ENCODE measurements at regions not wholly inside any gene's neighbourhood (a gene's known extent, or its start where the extent isn't known, plus 50 kb on each side); places are given as distances from the start of the nearest gene placed in this dataset.

DNA sequence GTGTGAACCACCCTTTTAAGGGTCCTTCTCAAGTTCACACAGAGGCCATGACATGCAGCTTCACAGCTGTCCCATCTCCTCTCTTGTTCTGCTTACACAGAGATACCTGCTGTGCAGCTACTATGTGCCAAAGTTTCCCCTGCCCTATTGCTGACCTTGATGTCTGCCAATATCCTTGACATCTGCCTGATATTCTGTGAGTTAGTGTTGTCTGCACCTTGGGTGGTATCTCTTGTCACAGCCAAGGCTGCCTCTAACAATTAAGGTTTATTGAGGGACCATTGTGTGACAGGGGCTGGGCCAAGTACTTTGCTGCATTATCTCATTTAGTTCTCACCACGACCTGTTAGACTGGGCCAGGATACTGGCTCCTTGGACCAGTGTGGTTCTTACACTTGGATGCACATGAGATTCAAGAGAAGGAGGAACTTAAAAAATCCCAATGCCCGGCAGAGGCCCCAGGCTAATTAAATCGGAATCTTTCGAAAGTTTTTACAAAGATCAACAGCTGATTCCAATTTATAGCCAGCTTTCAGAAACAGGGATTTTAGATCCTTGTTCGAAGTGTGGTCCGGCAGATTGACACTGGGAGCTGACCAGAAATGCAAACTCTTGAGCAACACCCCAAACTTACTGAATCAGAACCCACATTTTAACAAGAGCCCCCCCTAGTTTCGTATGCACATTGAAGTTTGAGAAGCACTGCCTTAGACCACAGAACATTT is 178.6 kb downstream of the SATB1 start:
- no peaks in the 10 kb centered on the region for H3K27me3 Mint-ChIP-seq
- peaks cover 5% of the 10 kb centered on the region for H3K4me1 Mint-ChIP-seq
- H3K9me3 Mint-ChIP-seq: no peaks in the 10 kb centered on the region
- H3K27ac Mint-ChIP-seq: no peak overlapping the region
- DNase-seq: no peak
- no peak overlapping the region for H3K4me3 Mint-ChIP-seq
- no peaks in the 10 kb centered on the region for H3K36me3 Mint-ChIP-seq

DNA sequence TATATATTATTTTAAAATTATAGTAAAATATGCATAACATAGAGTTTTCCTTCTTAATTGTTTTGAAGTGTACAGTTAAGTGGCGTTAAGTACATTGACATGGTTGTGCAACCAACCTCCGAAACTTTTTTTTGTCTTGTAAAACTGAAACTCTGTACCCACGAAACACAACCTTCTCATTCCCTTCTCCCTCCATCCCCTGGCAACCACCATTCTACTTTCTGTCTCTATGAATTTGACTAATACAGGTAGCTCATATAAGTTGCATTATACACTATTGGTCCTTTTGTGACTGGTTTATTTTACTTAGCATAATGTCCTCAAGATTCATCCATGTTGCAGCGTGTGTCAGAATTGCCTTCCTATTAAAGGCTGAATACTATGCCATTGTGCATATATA is 179.4 kb downstream of the SATB1 start:
- H3K4me3 Mint-ChIP-seq: no peak overlapping the region
- no peaks in the 10 kb centered on the region for H3K27me3 Mint-ChIP-seq

DNA sequence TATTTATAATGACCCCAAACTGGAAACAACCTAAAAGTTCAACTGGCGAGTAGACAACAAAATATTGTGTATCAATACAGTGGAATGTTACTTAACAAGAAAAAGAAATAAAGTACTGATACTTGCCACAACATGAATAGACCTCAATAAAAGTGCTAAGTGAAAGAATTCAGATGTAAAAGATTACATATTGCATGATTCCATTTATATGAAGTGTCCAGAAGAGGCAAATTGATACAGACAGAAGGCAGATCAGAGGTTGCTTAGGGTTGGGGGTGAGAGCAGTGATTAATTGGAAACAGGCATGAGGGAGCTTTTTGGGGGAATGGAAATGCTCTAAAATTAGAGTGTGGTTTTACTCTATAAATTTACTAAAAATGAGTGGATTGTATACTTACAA is 183.3 kb downstream of the SATB1 start:
- Mint-ChIP-seq H3K9me3 (no peaks in the 10 kb centered on the region), H3K4me1 (peaks cover 7% of the 10 kb centered on the region), H3K4me3 (no peak overlapping the region), H3K36me3 (no peaks in the 10 kb centered on the region), H3K27me3 (no peaks in the 10 kb centered on the region), H3K27ac (no peak overlapping the region)
- DNase-seq: no peak

More for the DNA sequence above, 179.4 kb downstream of the SATB1 start:
- no peaks in the 10 kb centered on the region for H3K9me3 Mint-ChIP-seq
- H3K27ac Mint-ChIP-seq: no peak overlapping the region
- peaks cover 5% of the 10 kb centered on the region for H3K4me1 Mint-ChIP-seq
- H3K36me3 Mint-ChIP-seq: no peaks in the 10 kb centered on the region
- no peak for DNase-seq

DNA sequence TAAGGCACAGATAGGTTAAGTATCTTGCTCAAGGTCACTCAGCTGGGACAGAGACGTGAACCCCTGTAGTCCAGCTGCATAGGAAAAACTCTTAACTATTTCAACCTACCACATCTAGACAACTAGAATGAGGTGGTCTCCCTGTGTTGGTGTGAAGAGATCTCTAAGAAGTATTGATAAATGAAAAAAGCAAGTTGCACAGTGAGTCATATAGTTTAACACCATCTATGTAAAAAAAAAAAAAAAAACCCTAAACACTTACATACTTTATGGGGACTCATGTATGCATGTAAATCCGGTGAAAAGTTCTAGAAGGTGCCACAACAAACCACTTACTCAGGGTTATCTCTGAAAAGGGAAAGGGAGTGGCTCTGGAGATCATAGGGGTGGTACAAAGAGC is 185.5 kb downstream of the SATB1 start:
- no peaks in the 10 kb centered on the region for H3K9me3 Mint-ChIP-seq
- H3K27ac Mint-ChIP-seq: no peak overlapping the region
- H3K4me1 Mint-ChIP-seq: peaks cover 2% of the 10 kb centered on the region
- H3K27me3 Mint-ChIP-seq: no peaks in the 10 kb centered on the region
- no peak for DNase-seq
- H3K36me3 Mint-ChIP-seq: no peaks in the 10 kb centered on the region
- H3K4me3 Mint-ChIP-seq: no peak overlapping the region

DNA sequence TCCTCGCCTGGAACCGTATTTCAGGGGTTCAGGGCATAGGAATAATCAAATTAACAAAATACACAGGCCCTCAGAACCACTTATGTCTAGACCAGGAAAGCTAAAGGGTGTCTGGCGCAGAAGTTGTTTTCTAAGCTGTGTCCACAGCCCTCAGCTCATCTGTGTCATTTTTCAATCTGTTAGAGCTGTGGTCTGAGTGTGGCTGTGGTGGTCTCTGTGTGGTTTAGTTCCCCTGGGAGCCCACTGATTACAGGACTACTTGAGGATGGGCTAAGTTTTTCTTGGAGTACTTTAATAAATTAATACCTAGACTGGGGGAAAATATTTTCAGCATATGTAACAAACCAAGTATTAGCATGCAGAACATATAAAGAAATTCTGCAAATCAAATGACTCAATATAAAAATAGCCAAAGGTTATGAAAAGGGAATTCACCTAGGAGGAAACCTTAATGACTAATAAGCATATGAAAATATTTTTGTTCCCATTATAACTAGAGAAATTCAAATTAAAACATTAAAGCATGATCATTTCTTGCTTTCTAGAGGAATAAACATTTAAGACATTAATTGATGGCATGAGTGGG is 186.3 kb downstream of the SATB1 start:
- Mint-ChIP-seq H3K27ac (no peak overlapping the region), H3K9me3 (no peaks in the 10 kb centered on the region), H3K36me3 (no peaks in the 10 kb centered on the region), H3K4me1 (peaks cover 2% of the 10 kb centered on the region), H3K4me3 (no peak overlapping the region), H3K27me3 (no peaks in the 10 kb centered on the region)
- DNase-seq: no peak

DNA sequence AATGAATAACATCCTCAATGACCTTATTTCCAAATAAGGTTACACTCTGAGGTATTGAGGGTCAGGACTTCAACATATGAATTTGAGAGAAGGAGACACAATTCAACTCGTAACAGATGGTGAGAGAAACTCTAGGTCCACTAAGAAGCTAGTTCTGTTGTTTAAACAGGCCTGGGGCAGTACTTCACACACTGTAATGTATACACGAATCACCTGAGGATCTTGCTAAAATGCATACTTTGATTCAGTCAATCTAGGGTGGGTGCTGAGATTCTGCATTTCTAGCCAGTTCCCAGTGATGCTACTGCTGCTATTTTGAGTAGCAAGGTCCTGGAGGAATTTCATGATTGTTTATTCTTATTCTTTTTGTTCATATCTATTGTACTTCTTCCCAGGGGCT is 186.8 kb downstream of the SATB1 start:
- Mint-ChIP-seq H3K4me3 (no peak overlapping the region), H3K27ac (no peak overlapping the region), H3K36me3 (no peaks in the 10 kb centered on the region), H3K9me3 (no peaks in the 10 kb centered on the region), H3K27me3 (no peaks in the 10 kb centered on the region), H3K4me1 (peaks cover 2% of the 10 kb centered on the region)
- DNase-seq: no peak

DNA sequence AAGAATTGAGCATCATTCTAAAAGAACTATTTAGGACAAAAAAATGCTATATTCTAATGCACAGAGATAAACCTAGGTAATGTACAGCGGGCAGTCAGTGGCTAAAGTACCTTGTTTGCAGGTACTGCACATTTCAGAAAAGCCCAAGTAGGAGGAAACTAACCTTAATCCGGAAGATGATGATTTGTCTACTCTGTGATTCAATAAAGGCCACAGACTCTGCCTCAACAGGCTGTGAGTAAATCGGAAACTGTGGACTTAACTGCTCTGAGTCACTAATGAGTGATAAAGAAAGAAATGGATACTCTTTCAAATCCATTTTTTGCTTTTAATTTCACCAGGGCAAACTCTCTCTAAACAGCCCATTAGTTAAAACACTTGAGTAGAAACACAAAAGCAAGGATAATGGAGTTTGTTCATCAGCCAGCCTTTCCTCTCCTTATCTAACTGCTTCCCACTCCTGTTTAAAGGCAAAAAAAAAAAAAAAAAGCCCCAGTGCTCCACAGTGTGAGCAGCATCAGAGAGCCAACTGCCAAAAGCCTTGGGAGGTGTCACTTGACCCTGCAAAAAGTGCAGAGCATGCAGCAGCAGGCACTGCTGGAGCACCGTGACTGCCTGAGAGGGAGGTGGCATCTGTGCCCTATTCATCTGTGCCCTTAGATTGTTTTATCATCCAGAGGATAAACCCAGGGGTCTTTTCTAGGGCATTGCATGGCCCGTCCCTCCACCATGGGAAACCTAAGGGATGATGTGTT is 187.7 kb downstream of the SATB1 start:
- DNase-seq: no peak
- Mint-ChIP-seq H3K9me3 (no peaks in the 10 kb centered on the region), H3K4me1 (peaks cover 2% of the 10 kb centered on the region), H3K4me3 (no peak overlapping the region), H3K36me3 (no peaks in the 10 kb centered on the region), H3K27ac (no peak overlapping the region), H3K27me3 (no peaks in the 10 kb centered on the region)

DNA sequence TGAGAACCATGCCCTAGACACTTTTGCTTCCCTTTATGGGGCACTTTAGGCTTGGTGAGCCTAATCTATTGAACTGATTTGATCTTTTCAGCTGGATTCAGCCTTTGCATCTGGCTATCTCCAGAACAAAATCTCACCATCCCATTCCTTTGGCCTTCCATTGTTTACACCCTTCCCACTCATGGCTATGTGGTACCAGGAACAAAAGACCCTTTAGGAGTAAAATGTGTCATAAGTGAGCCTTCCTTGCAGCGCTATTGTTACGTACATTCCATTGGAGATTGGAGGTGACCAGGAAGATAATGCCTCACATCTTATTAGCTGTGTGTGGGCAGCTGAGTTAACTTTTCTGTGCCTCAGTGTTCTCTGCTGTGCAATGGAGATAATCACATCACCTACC is 188.4 kb downstream of the SATB1 start:
- Mint-ChIP-seq H3K9me3 (no peaks in the 10 kb centered on the region), H3K36me3 (no peaks in the 10 kb centered on the region), H3K27me3 (no peaks in the 10 kb centered on the region), H3K4me1 (peaks cover 2% of the 10 kb centered on the region), H3K27ac (no peak overlapping the region), H3K4me3 (no peak overlapping the region)
- DNase-seq: no peak

GRCh38 chr3:18234717-18235335 is 190.3 kb downstream of the SATB1 start:
- H3K4me3 Mint-ChIP-seq: no peak overlapping the region
- no peak for DNase-seq
- H3K27ac Mint-ChIP-seq: no peak overlapping the region
- peaks cover 2% of the 10 kb centered on the region for H3K4me1 Mint-ChIP-seq
- H3K9me3 Mint-ChIP-seq: no peaks in the 10 kb centered on the region
- no peaks in the 10 kb centered on the region for H3K36me3 Mint-ChIP-seq
- H3K27me3 Mint-ChIP-seq: no peaks in the 10 kb centered on the region

DNA sequence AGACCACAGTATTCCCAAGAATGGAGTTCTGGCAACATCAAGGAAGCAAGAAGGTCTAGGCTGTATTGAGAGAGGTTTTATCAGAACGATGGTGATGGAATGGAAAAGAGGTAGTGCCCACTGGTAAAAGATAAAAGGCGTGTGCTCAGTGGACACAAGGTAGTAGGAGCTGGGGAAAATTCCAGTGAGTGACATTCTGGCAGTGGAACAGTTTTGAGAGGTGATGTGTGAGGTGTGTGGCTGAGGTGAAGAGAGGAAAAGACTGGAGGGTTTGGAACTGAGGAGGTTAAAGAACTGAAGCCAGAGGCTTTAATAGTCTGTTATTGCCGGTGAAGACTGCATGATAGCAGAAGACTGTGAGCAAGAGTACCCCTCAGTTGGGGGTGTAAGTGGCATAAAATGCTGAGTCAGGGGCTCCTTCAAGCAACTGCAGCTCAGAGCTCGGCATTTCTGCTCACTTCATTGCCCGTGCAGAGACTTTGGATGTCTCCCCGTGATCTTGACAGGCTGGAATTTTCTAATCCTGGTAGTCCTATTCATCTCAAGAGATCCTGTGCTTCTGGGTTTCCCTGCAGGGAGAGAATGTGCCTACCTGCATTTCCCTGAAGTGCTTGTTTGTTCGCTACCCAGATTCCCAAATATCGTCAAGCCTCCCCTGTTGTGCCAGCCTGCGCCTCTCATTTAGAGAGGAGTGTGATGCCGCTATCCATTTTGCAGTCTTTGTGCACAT is 191.0 kb downstream of the SATB1 start:
- no peaks in the 10 kb centered on the region for H3K36me3 Mint-ChIP-seq
- no peak for DNase-seq
- peaks cover 2% of the 10 kb centered on the region for H3K4me1 Mint-ChIP-seq
- no peak overlapping the region for H3K4me3 Mint-ChIP-seq
- no peaks in the 10 kb centered on the region for H3K27me3 Mint-ChIP-seq
- no peak overlapping the region for H3K27ac Mint-ChIP-seq
- no peaks in the 10 kb centered on the region for H3K9me3 Mint-ChIP-seq

GRCh38 chr3:18232317-18232716 is 192.8 kb downstream of the SATB1 start:
- Mint-ChIP-seq H3K9me3 (no peaks in the 10 kb centered on the region), H3K36me3 (no peaks in the 10 kb centered on the region), H3K4me1 (no peaks in the 10 kb centered on the region), H3K27ac (no peak overlapping the region), H3K27me3 (no peaks in the 10 kb centered on the region), H3K4me3 (no peak overlapping the region)
- no peak for DNase-seq

DNA sequence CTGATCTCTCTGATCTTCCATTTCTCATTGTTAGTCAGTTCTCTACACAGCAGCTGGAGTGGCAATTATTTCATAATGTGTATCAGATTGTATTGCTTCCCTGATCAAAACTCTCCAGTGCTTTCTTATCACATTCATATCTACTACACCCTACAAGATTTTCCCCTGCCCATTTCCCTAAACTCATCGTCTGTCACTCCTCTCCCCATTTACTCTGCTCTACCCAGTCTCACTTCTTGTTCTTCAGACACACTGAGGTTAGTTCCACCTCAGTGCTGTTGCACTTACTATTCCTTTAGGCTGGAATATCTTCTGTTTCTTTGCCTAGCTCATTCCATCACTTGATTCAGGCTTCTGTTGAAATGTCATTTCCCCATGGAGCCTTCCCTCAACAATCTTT is 197.1 kb downstream of the SATB1 start:
- DNase-seq: no peak
- H3K9me3 Mint-ChIP-seq: no peaks in the 10 kb centered on the region
- H3K4me1 Mint-ChIP-seq: peaks cover 11% of the 10 kb centered on the region
- no peak overlapping the region for H3K27ac Mint-ChIP-seq
- H3K4me3 Mint-ChIP-seq: no peak overlapping the region
- H3K36me3 Mint-ChIP-seq: no peaks in the 10 kb centered on the region
- H3K27me3 Mint-ChIP-seq: no peaks in the 10 kb centered on the region

- H3K36me3 Mint-ChIP-seq: no peaks in the 10 kb centered on the region
- no peaks in the 10 kb centered on the region for H3K9me3 Mint-ChIP-seq
- no peak for DNase-seq
- no peaks in the 10 kb centered on the region for H3K27me3 Mint-ChIP-seq
- H3K4me3 Mint-ChIP-seq: no peak overlapping the region
- H3K27ac Mint-ChIP-seq: no peak overlapping the region
- peaks cover 11% of the 10 kb centered on the region for H3K4me1 Mint-ChIP-seq
Observed at GRCh38 chr3:18225709-18226108, 199.4 kb downstream of the SATB1 start.

GRCh38 chr3:18224426-18224825 is 200.7 kb downstream of the SATB1 start:
- H3K9me3 Mint-ChIP-seq: no peaks in the 10 kb centered on the region
- H3K27me3 Mint-ChIP-seq: no peaks in the 10 kb centered on the region
- no peak for DNase-seq
- no peak overlapping the region for H3K27ac Mint-ChIP-seq
- no peaks in the 10 kb centered on the region for H3K36me3 Mint-ChIP-seq
- peaks cover 11% of the 10 kb centered on the region for H3K4me1 Mint-ChIP-seq
- H3K4me3 Mint-ChIP-seq: no peak overlapping the region

DNA sequence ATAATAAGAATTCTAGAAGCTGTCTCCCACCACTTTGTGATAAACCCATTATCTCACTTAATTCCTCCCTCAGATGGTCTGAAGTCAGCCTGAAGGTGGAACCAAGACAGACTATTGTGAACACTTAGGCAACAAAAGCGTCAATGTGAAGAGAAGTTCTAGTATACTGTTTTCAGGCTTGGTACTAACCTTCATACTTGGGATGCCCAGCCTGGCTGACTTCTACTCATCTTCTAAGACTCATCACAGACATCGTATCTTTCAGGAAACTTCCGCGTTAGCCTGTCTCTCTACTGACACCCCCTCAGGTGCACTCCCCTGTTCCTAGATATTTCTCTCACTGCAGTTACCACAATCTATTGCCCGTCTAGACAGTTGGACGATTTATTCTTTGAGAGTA is 201.2 kb downstream of the SATB1 start:
- H3K4me3 Mint-ChIP-seq: no peak overlapping the region
- no peaks in the 10 kb centered on the region for H3K9me3 Mint-ChIP-seq
- no peaks in the 10 kb centered on the region for H3K36me3 Mint-ChIP-seq
- no peaks in the 10 kb centered on the region for H3K27me3 Mint-ChIP-seq
- DNase-seq: no peak
- peaks cover 11% of the 10 kb centered on the region for H3K4me1 Mint-ChIP-seq
- no peak overlapping the region for H3K27ac Mint-ChIP-seq
